ENCODE measurements at regions not wholly inside any gene's neighbourhood (a gene's known extent, or its start where the extent isn't known, plus 50 kb on each side); places are given as distances from the start of the nearest gene placed in this dataset.

DNA sequence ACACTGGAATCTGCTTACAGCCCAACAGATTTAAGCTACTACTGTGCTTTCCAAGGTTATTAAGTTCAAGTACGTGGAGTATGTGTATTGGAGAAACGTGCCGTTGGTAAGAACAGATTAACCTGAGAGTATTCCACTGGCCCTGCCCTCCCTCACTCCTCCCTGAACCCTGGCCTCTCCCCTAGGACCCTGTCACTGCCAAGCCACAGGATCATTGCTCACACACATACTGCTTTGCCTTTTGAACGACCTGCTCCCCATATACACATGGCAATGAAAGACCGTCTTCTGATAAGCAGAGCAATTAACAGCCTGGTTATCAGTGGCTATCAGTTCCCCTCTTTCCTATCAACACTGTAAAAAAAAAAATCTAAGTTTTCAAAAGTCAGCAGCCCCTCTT is 458.9 kb upstream of the DYNLRB2 start:
- no peak for DNase-seq (ENCODE audit: low spot score)

DNA sequence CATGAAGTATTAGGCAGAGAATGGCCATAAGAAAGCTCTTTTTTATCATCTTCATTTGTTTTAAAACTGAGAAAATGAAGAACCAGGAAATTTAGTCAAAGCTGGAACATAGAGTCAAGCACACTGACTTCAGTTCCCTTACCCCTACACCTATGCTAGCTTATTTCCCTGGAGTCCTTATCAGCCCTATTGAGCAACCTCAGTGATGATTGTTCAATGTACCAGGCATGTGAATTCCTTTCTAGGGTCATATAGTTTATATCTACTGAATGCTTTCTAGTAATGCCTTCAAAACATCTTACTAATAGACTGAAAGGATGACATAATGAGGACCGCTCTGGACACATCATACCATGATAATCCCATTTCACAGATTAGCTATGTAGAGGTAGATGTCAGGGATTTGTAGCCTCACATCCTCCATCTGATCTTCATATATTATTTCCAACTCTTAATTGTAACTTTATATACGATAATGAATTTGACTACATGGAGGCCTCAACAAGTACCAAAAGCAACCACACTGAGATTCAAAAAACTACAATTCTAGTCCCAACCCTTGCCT is 460.4 kb upstream of the DYNLRB2 start:
- DNase-seq (ENCODE audit: low spot score), result no peak

DNA sequence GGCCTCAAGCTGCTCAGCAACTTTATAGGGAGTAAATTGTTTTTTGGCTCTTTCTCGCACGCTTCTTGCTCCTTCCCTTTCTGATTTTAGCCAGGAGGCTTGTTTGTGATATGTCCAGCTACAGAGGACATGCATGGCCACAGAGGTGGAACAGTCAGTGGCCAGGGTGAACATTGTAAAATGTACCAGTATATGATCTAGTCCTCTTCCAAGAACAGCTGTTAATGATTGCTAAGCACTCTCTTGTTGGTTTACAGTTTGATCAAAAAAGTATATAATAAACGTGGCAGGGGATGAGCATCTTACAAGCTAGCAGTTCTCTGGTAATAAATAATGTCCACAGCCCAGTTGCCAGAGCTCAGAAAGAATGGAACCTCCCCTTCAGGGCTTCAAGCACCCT is 461.7 kb upstream of the DYNLRB2 start:
- no peak for DNase-seq (ENCODE audit: low spot score)

DNA sequence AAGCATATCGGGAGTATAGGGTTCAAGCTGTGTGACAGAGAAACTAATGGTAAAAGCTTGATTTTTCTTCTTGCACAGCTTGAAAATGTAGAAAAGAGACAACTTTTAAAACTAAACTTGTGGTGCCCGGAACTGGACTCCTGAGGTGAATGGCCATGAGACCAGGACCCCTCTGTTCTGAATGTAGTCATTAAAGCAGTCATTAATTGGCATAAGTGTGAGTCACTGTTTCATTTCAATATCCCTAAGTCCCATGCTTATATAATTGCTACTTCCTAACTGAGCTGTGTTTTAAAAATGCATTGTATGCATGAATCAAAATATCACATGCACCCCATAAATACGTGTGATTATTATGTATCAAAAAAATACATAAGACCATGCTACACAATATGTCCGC is 463.1 kb upstream of the DYNLRB2 start:
- DNase-seq (ENCODE audit: low spot score), result no peak

DNA sequence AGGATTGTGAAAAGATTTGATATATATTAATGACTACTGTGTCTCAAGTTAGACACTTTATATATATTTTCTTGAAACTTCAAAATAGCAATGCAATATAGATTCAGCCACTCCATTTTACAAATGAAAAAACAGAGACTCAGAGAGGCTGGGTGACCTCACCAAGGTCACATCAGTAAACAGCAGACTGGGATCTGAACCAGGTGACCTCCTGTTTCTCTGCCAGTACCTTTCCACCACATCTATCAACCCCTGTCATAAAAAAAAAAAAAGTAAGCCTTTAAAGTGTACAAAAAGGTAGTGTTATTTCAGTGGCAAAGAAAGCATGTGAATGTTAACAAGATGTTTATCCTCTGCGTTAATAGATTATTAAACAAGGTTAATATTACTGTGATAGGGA is 466.5 kb upstream of the DYNLRB2 start:
- no peak for DNase-seq (ENCODE audit: low spot score)

DNA sequence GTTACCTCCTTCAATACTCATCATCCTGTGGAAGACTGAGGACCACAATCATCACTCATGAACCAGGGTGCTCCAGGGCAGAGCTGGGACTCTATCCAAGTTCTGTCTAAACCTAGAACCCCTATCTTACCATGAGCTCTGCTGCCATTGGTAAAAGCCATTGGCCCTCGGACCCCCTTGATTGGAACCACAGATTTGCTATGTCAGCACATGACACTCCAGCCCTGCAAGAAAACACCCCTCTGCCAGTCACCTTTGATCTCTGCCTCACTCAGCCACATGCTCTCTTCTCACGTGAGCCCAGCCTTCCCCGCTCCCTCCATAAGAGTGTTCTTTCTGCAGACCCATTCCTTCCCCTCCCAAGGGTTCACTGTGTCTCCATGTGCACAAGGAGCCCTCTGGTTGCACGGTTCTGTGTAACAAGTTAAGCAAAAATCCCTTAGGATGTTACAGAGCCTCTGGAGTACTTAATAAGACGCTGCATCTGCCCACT is 468.8 kb upstream of the DYNLRB2 start:
- DNase-seq (ENCODE audit: low spot score), result no peak

DNA sequence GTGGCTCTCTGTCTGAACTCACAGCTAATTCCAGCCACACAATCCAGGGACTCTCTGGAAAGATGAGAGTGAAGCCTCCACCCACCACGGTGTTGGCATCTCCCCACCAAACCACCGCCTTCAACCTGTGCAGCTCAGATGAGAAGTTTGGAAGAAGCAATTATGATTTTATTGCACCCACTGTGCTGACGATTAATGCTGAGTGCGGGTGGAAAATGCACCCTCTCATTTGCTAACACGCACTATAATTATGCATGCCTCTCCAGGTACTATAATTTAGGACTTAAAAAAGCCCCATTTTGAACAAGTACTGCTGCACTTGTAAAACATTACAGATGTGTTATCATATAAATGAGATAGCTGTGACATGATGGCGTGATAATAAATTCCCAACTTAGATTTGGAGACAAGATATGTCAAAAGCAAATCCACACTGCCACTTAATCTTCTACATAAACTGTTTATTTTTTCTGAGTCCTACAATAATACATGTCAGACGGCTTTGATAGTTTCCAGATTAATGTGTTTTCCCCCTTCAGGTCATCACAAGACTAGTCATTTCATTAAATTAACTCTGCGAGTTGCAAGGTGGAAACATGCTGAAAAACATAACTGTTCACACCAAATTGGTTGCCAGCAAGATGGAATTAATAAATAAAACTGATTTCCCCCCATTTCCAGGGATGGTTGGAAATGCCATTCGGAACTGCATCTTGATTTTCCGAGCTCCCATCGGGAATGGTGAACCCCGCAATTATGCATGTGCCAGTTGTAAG is 466.5 kb upstream of the MAF start:
- DNase-seq (ENCODE audit: low spot score), result no peak

DNA sequence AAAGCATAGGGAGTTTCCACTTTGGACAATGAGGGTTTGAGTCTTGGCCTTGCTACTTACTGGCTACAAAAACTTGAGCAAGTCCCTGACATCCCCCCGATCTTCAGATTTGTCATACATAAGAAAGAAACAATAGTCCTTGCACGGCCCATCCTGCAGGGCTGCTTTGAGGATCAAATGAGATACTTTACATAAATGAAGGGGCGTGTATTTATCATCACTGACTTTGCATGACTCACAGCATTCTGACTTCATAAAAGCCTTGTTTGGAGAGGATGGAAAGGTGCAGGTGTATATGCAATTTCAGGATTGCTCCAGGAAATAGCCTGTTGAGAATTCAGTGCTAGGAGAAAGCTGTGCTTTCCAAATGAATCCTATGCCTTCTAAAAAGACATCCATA is 465.0 kb upstream of the MAF start:
- DNase-seq (ENCODE audit: low spot score), result no peak

DNA sequence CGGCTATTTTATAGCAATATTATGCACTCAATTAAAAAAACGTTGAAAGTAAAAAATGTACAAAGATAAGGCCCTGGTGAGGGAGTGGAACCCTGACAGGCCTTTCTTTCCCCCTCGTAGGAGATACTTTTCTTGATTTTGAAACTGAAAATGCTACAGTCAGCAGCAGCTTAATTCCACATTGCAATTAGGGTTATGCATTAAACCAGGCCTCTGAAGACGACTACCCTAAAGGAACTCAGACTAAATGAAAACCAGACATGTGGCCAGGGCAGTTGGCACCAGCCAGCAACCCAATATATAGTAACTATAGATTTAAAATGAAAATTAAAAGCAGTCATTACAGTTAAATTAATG is 463.2 kb upstream of the MAF start:
- DNase-seq (ENCODE audit: low spot score), result no peak

DNA sequence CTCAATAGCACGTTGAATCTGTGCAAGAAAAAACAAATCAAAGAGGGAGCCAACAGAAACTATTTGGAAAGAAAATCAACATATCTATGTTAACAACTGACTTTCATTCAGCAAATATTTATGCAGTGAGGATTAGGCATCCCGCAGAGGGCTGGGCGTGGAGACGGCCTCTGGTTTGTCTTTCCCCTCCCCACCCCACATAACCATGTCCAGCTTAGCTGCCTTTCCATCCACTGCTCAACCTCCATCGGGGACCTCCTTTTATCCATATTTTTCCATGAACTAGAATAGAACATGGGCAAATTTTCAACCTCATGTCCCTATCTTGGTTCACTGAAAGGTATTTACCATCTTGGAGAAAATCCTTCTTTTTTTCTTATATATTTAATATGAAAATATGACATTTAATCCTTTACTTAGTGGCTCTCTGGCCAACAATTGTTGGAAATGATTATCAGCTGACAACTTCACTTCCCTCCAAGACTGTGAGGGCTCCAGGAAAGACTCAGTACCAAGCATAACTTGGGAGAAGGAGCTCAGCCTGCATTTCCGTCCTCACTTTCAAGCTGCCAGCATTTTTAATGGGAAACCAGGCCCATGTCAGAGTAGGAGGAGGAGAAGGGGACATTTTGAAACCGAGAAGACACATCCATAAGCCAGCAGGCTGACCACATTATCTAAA is 462.6 kb upstream of the MAF start:
- no peak for DNase-seq (ENCODE audit: low spot score)

DNA sequence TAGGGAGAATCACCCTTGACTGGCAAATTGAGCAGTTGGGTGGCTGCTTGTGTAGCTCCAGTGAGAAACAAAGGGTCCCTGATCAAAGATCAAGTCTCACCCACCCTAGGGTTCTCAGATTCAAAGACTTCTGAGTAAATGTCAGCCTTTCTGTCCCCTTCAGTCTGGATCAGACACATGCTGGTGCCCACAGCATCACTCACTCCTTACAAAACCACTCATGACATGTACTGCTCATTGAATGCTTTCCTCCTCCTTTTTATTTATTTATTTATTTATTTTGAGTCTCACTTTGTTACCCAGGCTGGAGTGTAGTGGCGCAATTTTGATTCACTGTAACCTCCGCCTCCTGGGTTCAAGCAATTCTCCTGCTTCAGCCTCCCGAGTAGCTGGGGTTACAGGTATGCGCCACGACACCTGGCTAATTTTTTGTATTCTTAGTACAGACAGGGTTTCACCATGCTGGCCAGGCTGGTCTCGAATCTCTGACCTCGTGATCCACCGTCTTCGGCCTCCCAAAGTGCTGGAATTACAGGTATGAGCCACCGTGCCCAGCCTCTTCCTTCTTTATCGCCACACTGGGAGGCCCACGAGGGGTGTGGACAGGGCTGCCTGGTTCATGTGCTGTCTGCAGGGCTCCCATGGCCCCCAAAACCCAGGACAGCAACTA is 462.0 kb upstream of the MAF start:
- no peak for DNase-seq (ENCODE audit: low spot score)

DNA sequence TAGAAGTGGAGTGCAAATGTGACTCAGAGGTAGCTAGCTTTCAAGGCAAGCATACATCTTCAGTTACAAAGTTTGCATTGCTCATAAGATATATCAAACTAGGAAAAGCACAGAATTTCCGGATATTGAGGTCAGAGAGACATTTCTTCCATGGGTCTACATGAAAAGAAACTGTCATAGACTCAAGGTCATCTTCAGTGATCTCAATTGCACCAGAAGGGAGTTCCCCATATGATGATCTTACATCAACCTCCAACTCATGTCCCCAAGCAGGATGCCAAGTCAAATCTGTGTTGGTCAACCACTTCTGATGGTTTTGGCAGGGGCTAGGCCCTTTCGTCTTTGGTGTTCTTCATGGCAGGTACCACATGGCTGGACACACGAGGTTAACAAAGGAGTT is 459.9 kb upstream of the MAF start:
- no peak for DNase-seq (ENCODE audit: low spot score)

DNA sequence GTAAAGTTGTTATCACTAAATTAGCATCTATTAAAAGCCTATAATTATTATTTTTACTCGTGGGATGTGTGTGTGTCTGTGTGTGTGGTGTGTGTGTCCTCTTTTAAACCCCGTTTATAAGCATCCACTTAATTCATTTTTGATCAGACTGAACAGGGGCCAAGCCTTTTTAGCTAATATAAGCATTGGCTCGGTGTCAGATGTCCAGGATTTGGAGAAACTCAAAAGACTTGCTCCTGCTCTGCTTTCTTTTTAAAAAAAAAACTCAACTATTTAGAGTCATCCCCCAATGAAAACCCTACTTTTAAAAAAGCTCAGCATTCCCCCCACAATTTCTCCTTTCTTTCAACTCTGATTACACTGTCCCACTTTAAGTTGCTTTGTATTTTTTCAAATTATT is 459.3 kb upstream of the MAF start:
- no peak for DNase-seq (ENCODE audit: low spot score)

DNA sequence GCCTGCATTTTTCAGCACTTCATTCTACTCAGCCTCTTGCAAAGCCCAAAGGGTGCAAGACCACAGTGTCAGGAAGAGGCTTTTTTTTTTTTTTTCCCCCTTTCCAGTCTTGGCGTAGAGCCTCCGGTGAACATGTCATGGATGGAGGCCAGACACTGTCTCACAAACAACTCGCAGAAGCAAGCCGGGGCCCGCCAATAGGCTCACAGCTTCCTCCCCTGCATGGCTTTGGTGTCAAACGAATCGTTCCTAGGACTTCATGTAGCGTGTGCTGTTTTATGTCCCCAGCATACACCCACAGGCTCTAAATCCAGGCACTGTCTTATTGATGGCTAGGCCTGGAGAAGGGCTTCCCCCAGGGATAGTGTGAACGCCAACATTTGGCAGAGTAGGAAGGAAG is 457.7 kb upstream of the MAF start:
- DNase-seq (ENCODE audit: low spot score), result peak; percentile 16

DNA sequence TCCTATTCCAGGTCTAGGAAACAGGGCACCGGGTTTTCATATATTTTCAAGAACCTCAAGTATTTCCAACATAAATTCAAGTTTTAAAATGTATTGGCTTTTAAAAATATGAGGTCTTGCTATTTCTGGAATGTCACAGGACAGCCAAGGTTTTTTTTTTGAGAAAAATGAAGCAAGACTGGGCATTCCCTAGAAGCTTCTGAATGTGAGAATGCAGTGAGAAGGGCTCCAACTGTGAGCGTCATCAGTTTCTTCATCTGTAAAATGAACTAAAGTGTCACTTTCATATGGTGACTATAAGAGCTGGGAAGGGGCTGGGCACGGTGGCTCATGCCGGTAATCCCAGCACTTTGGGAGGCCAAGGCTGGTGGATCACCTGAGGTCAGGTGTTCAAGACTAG is 455.8 kb upstream of the MAF start:
- DNase-seq (ENCODE audit: low spot score), result no peak

DNA sequence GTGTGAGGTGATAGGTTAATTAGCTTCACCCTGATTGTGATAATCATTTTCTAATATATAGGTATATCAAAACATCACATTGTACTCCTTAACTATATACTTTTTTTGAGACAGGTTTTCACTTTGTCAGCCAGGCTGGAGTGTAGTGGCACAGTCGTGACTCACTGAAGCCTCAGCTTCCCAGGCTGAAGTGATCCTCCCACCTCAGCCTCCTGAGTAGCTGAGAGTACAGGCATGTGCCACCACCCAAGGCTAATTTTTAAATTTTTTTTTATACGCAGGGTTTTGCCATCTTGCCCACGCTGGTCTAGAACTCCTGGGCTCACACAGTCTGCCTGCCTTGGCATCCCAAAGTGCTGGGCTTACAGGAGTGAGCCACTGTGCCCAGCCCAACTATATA is 455.3 kb upstream of the MAF start:
- DNase-seq (ENCODE audit: low spot score), result no peak

DNA sequence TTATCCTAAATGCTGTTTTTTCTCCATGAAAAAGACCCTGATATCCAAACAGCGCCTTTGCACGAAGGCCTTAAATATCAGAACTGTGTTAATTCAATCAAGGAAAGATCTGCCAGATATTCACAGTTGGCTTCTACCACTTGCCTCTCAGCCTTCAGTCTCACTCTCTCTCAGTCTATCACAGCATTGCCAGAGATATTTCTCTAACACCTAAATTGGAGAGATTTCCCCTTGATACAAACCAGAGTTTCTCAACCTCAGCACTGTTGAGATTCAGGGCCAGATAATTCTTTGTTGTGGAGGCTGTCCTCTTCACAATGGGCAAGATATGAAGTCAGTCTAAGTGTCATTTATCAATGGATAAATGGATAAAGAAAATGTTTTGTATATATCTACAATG is 454.1 kb upstream of the MAF start:
- DNase-seq (ENCODE audit: low spot score), result no peak

DNA sequence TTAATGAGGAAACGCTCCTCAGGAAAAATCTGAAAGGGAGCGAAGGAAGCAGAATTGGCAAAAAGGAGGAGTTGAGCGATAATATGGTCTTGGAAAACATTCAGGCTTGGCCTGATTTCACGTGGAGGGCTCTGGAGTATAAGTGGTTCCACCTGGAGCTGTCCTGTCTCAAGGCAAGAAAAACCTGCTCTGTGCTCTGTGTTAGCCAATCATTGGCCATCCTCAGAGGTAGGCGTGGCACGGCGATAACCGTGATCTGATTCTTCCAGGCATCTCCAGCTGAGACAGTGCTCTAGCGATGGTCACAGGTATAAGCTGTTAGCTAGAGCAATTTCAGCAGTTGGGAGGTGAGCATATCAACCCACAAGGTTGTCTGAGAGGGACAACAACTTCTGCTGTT is 450.5 kb upstream of the MAF start:
- DNase-seq (ENCODE audit: low spot score), result no peak

DNA sequence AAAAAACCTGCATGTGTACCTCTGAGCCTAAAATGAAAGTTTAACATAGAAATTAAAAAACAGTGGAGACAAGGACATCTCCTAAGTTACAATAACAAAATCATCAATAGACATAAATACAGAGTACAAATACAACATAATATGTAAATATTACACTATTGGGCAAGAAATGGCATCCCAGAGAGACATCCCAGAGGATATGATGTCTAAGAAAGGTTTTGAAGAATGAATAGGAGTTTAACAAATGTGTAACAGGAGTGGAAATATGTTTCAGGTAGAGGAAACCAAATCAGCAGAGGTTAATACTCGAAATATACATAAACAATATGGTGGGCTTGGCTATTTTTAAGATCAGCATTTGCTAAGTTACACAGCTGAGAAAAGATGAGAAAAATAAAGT is 447.7 kb upstream of the MAF start:
- no peak for DNase-seq (ENCODE audit: low spot score)

DNA sequence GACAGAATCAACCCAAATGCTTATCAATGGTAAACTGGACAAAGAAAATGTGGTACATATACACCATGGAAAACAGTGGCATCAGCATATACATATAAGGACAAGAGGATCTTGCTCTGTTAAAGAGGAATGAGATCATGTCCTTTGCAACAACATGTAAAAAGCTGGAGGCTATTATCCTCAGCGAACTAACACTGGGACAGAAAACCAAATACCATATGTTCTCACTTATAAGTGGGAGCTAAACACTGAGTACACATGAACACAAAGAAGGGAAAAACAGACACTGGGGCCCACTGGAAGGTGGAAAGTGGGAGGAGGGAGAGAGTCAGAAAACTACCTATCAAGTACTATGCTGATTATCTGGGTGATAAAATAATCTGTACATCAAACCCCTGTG is 447.3 kb upstream of the MAF start:
- DNase-seq (ENCODE audit: low spot score), result no peak

DNA sequence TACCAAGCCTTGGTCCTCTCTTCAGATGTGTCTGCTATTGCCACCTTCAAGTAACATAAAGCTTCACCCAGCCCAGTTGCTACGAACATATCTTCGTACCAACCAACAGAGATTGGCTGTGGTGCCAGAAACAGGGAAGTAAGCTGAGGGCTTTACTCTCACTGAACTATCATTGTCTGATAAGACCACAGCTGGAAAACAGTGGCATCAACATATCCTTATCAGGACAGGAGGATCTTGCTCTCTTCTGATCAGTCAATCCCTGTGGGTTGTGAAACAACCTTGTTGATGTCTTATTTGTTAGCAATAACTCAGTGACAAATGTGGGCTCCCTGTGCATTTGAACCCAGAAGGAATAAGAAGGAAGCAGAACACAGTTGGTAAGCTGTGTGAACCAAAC is 446.3 kb upstream of the MAF start:
- DNase-seq (ENCODE audit: low spot score), result no peak

DNA sequence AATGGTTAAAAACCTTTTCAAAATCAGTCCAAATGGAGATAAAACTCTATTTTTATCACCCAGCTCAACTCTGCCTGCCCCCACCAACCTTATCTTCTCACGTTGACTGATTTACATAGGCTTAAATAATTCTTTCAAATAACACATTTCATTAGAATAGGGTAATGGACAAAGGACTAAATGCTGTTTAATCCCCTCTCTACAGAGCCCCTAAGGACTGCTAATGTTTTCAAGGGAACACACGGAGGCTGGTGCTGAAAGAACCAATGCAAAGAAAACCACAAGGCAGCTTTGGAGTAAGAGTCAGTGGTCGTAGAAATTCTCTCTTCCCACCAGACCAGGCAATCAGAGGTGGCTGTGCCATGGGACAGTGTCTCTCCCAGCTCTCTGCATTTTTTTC is 445.7 kb upstream of the MAF start:
- DNase-seq (ENCODE audit: low spot score), result no peak

DNA sequence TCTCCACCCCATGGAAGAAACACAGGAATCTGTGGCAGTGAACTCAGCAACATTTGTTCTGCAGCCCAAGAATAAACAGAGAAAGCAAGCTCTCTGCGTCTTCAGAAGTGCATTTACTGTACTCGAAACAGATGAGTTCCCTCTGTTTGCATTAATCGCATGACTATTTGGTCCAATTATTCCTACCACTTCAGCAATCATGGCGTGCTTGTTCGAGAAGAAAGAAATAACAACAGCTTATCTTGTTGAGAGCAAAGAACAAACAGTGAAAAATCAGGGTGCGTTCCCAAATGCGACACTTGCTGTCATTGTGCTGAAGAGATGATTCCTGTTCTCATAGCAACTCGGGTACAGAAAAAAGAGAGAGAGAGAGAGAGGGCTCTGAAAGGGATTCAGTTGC is 445.3 kb upstream of the MAF start:
- DNase-seq (ENCODE audit: low spot score), result no peak
